GM21526 (cell line): ENCODE measurements at regions not wholly inside any gene's neighbourhood (a gene's known extent, or its start where the extent isn't known, plus 50 kb on each side); places are given as distances from the start of the nearest gene placed in this dataset.

Experiments used
- ATAC-seq: cut with Tn5 transposase; IDR thresholded peaks from one replicate; pipeline ENCODE4 v1.9.1; 2021; ENCODE audit warnings: moderate library complexity; ENCODE audit not compliant: unreplicated experiment, low FRiP score

DNA sequence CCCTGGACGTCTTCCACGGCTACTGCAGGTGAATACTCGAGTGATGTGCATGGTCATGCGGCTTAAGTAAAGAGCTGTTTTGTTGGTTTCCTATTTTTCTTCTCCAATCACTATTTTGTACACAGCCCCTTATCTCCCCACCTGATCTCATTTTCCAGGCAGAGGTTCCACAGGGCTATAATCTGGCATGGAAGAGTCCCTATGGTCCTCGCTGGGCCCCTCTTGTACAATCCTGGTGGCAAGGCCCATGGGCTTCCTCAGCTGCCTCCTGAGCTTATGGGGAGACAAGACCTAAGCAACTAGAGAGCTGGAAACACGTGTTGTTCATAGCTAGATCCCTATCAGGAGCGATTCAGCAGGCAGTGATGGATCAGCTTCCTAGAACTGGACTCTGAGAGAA lies 181.3 kb upstream of the ADO start:
- ATAC-seq = no peak

DNA sequence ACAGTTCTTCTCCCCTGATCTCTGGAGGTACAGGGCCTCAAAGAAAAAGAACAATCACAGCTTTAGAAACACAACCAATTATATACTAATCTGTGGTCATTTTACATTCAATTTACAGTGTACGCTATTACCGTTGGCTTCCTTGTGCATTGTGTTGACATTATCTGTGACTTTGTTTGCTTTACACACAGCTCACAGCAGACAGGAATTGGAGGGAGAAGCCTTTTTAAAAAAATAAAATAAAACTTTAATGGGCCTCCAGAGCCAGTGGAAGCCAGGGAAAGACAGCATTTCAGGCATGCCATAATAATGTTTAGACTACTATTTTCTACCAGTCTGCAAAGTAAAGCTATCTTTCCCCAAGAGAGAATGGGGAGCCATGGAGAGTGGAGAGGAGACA lies 179.0 kb upstream of the ADO start:
- no peak for ATAC-seq

DNA sequence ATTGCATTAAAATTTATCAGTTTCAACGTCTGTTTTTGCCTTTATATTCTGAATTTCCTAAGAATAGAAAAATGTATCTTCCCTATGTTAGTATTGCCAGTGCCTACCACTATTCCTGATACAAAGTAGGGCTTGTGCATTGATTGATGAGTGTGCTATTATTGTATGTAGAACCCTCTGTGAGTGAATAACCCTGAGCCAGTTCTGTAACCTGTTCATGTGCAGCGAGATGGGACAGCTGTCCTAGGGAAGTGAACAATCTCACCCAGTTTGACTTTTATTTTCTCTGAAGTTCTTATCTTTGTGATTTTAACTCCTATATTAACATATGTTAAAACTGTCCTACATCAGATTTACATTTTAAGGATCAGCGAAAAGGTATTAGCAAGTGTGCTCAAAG lies 178.4 kb upstream of the ADO start:
- no peak for ATAC-seq

DNA sequence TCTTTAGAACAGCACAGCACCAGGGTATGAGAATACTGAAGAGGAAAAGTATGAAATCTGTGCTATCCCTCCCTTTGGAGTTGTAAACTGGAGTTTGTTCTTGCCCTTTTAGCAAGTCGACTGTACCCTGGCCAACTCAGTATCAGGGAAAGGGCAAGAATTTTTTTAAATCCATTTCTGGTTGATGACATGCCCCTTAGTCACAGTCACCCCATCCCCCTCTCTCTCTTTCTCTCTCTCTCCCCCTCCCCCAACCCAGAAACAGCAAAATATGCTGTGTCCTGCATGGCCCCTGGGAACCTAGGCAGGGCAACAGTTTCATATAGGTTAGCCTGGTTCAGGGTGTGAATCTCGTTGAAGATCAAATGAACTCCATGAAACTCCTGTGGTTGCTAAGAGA lies 177.7 kb upstream of the ADO start:
- no peak for ATAC-seq

DNA sequence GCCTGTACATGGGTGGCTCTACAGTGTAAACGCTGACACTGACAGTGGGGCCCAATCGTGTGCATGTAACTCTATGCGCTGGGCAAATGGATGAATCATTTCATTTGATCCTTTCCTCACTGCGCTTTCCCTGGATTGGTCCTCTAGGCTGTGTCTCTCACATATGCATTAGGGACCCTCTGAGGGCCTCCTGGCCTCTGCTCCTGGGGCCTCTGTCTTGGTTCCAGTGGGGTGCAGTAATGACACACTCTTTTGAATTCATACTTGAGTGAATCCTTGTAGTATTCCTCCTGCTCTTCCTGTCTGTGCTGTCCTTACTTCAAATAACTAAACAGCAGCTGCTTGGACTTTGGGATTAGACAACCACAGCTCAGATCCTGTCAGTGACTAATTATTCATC lies 176.5 kb upstream of the ADO start:
- ATAC-seq = no peak

DNA sequence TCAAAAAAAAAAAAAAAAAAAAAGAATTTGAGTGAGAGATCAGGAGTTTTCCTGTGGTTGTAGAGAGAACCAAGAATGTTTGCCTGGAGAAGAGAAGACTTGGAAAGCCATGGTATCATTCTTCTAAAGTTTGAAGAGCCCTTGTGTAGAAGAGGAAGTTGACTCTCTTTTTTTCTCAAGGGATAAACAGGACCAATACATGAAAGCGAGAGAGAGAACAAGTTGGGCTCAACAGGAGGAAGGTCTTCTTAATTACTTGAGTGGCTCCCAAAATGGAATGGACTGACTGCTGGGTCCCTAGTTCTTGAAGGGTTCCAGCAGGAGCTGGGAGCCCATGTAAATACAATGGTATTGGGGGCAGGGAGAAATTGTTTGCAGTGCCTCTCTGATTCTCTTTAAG lies 173.3 kb upstream of the ADO start:
- no peak for ATAC-seq

DNA sequence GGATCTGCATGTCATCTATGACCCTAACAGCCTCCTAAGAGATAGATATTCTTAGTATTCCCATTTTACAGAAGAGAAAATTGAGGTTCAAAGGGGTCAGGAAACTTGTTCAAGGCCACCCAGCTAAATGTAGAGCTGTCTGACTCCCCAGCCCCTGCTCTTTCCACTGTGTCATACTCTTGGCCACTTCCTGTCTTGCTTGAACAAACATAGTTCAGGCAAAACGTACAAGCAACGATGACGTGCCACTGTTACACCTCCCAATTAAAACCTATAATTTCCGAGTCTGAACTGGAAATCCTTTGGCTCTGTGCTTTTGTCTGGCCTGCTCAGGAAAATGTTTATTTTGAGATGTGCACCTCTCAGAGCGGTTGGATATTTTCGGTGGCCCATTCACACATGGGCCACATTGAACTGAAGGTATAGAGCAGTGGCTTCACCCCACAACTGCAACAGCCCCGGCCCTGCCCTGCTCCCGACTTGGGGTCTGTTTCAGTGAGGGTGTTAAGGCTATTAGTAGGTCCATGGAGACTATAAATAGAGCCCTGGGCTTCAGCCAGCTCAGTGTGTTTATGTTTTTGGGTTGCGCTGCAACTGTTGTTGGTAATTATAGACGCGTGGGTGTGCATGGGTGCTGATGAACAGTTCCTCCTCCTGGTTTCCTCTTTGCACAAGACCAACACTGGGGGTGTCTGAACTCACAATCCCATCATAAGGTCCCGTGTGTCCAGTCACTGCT lies 172.3 kb upstream of the ADO start:
- ATAC-seq = peak; percentile 78

DNA sequence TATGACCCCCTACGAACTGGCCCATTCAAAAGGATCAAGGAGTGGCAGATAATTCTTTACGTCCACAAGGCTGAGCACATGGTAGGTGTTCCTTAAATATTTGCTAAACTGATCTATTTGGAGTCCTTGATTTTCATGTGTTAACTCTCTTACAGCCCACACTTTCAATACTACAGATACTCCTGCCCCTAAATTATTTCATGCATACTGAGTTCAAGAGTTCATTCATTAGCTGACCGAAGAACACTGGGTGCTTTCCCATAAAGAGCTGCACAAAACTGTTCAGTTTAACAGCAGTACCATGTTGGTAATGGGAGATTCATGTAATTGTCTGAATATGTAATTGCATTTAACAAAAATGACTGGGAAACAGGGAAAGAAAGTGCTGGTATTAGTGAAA lies 170.5 kb upstream of the ADO start:
- no peak for ATAC-seq

DNA sequence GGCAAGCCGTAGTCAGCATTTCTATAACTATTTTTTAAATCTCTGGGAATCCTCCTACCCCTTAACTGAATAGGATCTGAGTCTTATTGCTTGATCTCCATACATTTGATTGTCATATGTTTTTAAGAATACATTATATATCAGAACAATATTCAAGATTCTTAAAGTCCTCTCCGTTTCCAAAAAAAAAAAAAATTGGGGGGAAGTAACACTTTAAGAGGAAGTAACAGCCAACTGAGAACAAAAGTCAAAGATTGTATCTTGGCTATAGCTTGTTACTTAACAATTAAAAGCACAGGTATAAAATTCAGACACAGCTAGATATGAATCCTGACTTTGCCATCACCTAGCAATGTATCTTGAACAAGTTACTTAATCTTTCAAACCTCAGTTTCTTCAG lies 169.9 kb upstream of the ADO start:
- ATAC-seq = no peak

DNA sequence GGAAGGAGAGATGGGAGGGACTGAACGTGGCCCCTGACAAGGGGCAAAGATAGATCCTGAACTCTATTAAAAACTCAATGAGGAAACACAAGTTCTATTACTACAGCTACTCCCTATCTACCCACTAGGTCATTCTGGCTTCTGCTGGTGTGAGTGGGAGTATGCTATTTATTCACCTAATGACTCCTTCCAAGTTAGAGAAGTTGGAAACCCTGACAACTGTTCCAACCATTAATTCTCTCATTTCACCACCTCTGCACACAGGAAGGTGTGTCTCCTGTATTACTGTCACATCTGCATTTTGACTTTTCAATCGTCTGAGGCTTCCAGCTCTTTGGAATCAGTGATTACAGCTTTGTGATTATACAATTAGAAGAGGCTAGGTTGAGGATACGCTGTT lies 169.4 kb upstream of the ADO start:
- ATAC-seq = no peak

DNA sequence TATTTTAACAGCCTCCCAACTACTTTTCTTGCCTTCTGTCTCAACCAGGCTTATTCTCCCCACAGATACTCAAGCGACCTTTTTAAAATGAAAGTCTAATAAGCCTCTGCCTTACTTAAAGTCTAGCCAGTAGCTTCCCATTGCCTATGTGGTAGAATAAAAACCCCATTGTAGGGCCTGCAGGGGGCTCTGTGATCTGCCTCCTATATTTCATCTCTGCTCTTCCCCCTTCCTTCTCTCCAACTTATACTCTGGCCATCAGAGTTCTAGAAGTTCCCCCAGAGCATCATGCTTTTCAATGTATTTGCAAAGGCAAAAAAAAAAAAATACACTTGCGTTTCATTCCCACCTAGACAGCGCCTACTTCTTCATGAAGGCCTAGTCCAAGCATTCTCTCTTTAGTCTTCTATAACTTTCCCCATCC lies 167.7 kb upstream of the ADO start:
- ATAC-seq = no peak

DNA sequence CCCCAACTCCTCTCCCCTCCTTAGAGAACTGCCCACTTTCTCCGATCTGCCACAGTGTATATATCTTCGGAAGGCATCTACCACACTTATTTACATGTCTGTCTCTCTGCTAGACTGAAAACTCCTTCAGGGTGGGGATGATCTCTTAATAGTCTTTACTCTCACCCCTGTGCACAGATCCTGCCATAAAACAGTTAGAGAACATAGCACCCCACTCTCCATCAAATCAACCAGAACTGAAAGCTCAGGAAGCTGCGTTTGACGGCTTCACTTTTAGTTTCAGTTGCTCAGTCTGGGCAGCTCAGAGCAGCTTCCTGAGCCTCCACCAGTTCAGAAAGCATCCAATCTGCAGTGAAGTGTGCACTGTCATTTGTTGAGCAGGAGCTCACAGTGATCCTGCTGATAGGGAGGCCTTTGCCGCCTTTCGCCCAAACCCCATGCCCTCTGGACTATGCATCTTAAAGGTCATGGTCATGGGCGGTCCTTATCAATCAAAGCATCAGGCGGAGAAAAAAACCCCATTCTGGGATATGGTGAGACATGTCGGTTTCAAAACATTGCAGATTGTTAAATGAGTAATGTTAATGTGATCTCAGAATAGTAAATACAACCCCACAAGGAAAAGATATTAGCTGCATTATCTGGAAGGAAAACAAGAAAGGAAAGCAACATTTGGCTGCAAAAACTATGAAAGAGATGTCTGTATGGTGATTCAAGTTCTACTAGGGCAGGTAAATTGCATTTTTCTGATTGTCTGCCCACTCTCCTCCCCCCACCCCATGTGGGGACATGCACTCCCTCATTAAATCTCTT lies 167.1 kb upstream of the ADO start:
- ATAC-seq = peak; percentile 60

DNA sequence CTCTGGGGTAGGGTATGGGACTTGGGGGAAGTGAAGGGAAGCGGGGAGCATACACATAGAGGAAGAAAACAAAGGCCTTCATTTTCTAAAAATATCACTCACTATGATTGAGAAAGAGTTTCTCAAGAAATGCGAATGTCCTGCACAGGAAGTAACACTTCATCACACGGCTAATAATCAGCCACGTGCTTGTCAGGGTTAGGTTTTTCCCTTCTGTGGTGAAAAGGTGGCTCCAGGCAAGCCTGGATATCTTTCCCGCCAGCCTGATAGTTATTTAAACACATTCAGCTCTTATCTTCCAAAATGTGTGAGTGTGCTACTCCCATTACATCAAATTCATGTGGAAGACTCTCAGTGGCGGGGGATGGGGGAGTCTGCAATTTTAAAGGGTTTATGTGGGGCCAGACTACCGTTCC lies 166.4 kb upstream of the ADO start:
- peak; percentile 42 for ATAC-seq

DNA sequence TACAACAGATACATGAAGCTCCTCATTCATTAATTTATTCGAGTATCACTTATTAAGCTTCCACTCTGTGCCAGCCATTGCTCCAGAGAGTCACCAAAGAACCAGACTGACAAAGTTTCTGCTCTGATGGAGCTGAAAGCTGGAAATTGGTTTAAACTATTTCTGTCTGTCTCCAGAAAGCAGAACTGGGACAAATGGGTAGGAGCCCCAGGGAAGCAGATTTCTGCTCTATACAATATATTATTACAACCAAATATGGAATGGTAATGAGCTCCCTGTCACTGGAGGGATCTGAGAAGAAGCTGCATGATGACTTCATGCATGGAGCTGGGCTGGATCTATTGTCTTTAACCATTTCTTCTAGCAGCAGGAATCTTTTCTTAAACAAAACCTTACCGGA lies 165.4 kb upstream of the ADO start:
- no peak for ATAC-seq

DNA sequence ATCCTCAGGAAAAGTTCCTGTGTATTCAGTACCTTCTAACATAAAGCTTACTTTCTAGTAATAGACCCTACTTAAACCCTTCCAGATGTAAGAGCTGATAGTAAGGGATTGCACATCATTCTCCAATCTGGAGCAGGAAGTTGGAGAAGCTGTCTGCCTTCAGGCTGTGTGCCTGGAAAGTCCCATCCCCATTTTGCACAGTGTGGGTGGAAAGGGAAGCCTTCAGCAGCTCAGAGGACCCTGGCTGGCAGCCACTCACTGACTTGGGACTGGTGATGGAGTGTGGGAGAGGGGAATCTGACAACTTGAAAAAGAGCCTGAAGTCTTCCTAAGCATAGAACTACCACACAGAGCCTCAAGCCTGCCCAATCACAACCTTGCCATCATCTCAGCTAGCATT lies 164.1 kb upstream of the ADO start:
- no peak for ATAC-seq

DNA sequence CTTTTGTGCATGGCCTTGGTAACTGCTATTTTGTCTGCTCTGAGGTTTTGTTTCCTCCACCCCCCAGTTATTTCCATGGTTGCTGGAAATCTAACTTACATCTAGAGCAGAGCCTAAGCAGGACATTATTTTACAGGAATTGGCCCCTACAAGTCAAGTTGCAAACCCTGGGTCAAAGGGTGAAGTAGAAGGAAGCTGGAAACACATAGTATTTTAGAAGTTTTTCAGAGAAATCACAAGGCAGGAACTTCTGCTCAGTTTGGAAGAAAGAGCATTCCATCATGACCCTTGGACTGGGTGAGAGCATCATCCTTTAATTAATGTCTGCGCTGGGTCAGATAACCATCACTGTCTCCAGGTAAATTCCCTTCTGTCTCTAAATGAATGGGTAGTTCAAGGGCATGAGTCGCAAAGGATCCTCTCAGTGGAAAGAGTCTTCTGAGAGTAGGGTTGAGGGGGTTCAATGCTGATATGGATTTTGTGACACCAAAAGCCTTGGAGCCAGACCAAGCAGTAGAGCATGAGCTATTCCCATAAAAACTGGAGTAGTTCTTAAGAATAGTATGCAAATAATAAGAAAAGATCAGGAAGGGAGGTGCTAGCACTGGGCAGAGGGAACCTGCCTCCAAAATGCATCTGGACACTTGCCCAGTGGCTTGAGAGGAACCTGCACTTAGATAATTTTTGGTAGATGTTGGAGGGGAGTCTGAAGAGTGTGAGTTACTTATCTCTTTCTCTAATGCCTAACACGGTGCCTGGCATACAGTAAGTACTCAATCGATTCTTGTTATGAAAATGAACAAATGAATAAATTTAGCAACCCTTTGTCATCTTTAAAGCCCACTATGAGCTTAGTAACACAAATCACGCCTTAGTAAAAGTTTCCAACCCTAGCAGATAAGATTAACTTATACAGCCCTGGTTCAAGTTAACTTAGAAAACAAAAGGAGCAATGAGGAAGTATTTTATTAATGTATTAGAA lies 160.6 kb upstream of the ADO start:
- ATAC-seq = no peak

DNA sequence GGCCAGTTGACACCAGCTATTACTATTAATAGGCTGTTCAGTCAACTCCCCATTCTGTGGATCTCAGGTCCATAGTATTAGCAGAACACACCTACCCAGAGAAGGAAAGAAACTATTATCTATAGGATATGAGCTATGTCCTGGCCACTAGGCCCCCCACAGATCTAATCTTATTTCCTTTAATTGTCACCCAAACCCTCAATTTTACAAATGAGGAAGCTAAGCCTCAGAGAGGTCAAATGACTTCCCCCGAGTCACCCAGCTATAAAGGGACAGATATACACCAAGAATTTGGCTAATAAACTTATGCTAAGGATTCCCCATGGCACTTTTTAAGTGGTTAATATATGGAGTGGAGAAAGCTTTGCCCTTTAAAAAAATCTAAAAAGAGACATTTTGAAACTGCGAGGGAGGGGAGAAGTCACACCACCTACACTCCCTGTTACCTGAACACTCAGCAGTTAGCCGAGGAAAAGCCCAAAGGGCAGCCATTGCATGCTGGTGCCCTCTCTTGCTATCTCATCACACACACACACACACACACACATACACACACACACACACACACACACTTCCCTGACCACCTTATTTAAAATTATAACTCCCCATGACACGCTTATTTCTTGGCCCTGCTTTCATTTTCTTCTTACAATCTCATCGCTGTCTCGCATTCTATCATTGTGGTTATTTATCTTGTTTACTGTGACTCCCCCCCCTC lies 157.0 kb upstream of the ADO start:
- no peak for ATAC-seq

DNA sequence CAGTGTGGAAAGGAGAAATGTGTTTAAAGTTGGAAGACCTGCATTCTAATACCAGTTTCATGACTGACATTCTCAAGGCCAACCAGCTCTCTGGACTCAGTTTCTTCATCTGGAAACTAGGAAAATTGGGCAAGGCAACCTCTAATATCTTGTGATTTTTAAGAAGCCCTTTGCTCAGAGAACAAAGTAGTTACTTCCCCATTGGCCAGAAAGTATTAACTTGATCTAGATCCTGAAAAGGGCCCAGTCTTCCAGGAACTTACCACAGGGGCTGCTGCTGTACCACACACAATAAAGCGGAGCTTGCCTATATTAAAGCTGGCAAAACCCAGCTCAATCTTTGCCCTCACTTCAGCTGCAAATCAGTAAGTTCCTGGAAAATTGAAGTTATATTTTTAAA lies 155.6 kb upstream of the ADO start:
- ATAC-seq = no peak

DNA sequence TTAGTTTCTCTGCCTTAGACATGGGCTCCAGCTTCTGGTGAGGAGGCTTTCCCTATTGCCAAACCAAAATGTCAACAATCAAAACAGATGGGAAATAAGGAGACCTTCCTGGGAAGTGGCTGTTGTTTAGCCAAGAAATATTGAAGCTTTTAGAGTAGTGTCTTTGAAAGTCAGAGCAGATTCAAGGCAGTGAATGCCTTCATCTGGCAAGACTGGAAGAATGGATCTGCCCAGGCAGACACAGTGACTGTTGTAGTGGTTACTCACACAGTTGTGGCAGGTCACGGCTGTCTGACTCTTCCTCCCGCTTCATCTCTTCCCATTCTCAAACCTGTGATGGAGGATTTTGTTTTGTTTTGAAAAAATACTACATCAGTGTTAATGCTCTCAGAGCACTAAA lies 154.1 kb upstream of the ADO start:
- ATAC-seq = no peak

DNA sequence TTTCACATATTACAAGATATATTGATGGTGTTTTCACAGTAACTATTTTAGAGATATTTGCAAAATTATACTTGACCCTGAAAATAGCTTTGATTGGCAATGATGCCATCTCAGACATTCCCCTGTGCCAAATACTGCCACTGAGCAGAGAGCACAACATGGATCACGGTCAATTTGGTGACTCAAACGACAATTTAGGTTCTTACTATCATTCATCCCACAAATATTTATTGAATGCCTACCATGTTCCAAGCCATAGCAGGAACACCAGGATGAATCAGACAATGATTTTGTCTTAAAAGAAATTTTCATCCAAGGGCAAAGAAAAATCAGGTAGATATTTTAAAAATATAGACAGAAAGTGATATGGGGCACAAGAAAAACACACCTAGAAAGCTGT lies 153.2 kb upstream of the ADO start:
- no peak for ATAC-seq
